ENCODE measurements at regions not wholly inside any gene's neighbourhood (a gene's known extent, or its start where the extent isn't known, plus 50 kb on each side); places are given as distances from the start of the nearest gene placed in this dataset.

DNA sequence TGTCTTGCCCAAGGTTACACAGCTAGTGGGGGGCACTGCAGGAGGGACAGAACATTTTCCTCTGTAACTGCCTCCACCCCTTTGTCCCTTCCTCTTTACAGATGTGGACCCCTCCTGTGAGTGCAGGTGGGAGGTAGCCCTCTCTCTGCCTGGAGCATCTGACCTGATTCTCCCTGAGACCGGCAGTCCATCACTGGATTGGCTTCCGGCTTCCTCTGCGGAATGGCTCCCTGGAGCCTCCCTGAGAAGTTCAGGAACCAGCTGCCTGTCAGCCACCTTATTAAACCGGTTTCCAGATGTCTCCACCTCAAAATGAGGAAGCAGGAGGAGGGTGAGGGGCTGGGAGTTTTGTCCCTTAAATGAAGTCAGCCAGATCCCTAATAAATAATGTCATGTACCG, 67.3 kb upstream of the TNP1 start:
- ChIA-PET CTCF (no interaction called here), POLR2A (ENCODE audit: low non-redundant PET) (no interaction called here)
- no peak for DNase-seq (ENCODE audit: low spot score)
- BruUV-seq (replicated peaks) = no TSS peak
- Histone ChIP-seq H3K9me3 (ENCODE audit: low read depth, low read length, poor library complexity, severe bottlenecking) (no peaks in the 10 kb centered on the region), H3K4me3 (ENCODE audit: low read depth, low read length, poor library complexity, severe bottlenecking) (no peak overlapping the region), H3K27ac (ENCODE audit: low read depth, low read length, poor library complexity, severe bottlenecking) (no peak overlapping the region), H3K36me3 (ENCODE audit: insufficient read depth, low read length, poor library complexity, severe bottlenecking) (no peaks in the 10 kb centered on the region), H3K4me1 (ENCODE audit: insufficient read depth, low read length, poor library complexity, severe bottlenecking) (no peaks in the 10 kb centered on the region), H3K27me3 (replicated peaks; ENCODE audit: insufficient read depth, low read depth, low read length, poor library complexity) (no peaks in the 10 kb centered on the region)
- TF ChIP-seq, protein P1, sequence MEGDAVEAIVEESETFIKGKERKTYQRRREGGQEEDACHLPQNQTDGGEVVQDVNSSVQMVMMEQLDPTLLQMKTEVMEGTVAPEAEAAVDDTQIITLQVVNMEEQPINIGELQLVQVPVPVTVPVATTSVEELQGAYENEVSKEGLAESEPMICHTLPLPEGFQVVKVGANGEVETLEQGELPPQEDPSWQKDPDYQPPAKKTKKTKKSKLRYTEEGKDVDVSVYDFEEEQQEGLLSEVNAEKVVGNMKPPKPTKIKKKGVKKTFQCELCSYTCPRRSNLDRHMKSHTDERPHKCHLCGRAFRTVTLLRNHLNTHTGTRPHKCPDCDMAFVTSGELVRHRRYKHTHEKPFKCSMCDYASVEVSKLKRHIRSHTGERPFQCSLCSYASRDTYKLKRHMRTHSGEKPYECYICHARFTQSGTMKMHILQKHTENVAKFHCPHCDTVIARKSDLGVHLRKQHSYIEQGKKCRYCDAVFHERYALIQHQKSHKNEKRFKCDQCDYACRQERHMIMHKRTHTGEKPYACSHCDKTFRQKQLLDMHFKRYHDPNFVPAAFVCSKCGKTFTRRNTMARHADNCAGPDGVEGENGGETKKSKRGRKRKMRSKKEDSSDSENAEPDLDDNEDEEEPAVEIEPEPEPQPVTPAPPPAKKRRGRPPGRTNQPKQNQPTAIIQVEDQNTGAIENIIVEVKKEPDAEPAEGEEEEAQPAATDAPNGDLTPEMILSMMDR (conservative IDR thresholded peaks at IDR 0.05; ENCODE audit: low read depth, low read length) = no peak
- TF ChIP-seq EZH2 (IDR thresholded peaks at IDR 0.05; ENCODE audit: borderline replicate concordance, low read depth, low read length, poor library complexity, severe bottlenecking) = no peak
- intact Hi-C loops (cut with micrococcal nuclease; ENCODE audit: unreplicated experiment) = no loop called here

DNA sequence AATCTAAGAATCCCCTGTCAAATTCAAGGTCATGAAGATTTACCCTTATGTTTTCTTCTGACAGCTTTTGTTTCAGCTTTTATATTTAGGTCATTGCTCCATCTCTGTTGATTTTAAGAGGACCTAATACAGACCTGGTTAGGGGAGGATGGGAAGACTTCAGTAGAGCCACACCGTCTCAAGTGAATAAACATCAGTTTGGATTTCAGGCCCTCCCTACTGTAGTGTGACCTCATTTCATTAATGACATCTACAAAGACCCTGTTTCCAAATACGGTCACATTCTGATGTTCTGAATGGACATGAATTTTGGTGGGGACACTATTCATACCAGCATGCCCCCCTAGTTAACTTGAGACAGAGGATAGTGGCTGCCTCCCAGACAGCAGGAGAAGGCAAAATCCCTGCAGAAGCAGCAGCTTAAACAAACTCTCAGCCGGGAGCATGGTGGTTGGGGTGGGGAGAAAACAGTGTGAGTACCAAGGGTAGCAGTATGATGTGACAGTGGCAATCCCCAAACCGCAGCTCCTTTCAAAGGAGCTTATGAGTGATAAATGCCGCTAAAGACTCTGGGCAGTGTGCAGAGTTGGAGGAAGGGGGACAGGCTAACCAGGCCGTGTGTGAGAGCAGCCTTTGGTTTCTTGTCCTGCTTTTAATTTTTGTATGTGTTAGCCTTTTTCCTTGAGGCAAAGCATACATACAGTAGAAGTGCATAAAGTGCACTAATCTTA, 65.9 kb upstream of the TNP1 start:
- no TSS peak for BruUV-seq (replicated peaks)
- Histone ChIP-seq H3K36me3 (ENCODE audit: insufficient read depth, low read length, poor library complexity, severe bottlenecking) (no peaks in the 10 kb centered on the region), H3K4me3 (ENCODE audit: low read depth, low read length, poor library complexity, severe bottlenecking) (no peak overlapping the region), H3K27me3 (replicated peaks; ENCODE audit: insufficient read depth, low read depth, low read length, poor library complexity) (no peaks in the 10 kb centered on the region), H3K27ac (ENCODE audit: low read depth, low read length, poor library complexity, severe bottlenecking) (no peak overlapping the region), H3K4me1 (ENCODE audit: insufficient read depth, low read length, poor library complexity, severe bottlenecking) (no peaks in the 10 kb centered on the region), H3K9me3 (ENCODE audit: low read depth, low read length, poor library complexity, severe bottlenecking) (no peaks in the 10 kb centered on the region)
- ChIA-PET CTCF (no interaction called here), POLR2A (ENCODE audit: low non-redundant PET) (no interaction called here)
- TF ChIP-seq, protein P1 (conservative IDR thresholded peaks at IDR 0.05; ENCODE audit: low read depth, low read length) = no peak
- no peak for TF ChIP-seq EZH2 (IDR thresholded peaks at IDR 0.05; ENCODE audit: borderline replicate concordance, low read depth, low read length, poor library complexity, severe bottlenecking)
- DNase-seq (ENCODE audit: low spot score) = no peak
- intact Hi-C loops (cut with micrococcal nuclease; ENCODE audit: unreplicated experiment) = no loop called here

DNA sequence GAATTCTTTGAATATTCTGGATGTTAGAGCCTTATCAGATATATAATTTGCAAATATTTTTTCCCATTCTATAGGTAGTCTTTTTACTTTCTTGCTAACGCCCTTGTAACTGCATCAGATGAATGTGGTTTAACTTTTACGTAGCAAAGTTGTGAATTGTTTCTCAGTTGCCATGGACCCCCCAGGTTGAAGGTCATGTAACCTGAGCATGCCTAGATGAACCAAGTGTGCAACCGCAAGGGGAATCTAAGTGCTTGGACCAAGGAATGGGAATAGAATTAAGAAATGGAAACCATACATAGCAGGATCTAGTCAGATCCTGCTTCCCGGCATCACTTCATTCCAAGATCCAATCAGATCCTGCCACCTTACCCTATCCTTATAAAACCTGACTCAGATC, 65.1 kb upstream of the TNP1 start:
- DNase-seq (ENCODE audit: low spot score) = no peak
- BruUV-seq (replicated peaks) = no TSS peak
- H3K4me1 ChIP-seq (ENCODE audit: insufficient read depth, low read length, poor library complexity, severe bottlenecking) = no peaks in the 10 kb centered on the region
- POLR2A ChIA-PET (ENCODE audit: low non-redundant PET) = no interaction called here
- intact Hi-C loops (cut with micrococcal nuclease; ENCODE audit: unreplicated experiment) = no loop called here
- H3K36me3 ChIP-seq (ENCODE audit: insufficient read depth, low read length, poor library complexity, severe bottlenecking) = no peaks in the 10 kb centered on the region
- H3K9me3 ChIP-seq (ENCODE audit: low read depth, low read length, poor library complexity, severe bottlenecking) = no peaks in the 10 kb centered on the region
- H3K27ac ChIP-seq (ENCODE audit: low read depth, low read length, poor library complexity, severe bottlenecking) = no peak overlapping the region
- H3K27me3 ChIP-seq (replicated peaks; ENCODE audit: insufficient read depth, low read depth, low read length, poor library complexity) = no peaks in the 10 kb centered on the region
- TF ChIP-seq EZH2 (IDR thresholded peaks at IDR 0.05; ENCODE audit: borderline replicate concordance, low read depth, low read length, poor library complexity, severe bottlenecking) = no peak
- TF ChIP-seq, protein P1 (conservative IDR thresholded peaks at IDR 0.05; ENCODE audit: low read depth, low read length) = no peak
- no peak overlapping the region for H3K4me3 ChIP-seq (ENCODE audit: low read depth, low read length, poor library complexity, severe bottlenecking)
- CTCF ChIA-PET = no interaction called here
